ENCODE measurements at regions not wholly inside any gene's neighbourhood (a gene's known extent, or its start where the extent isn't known, plus 50 kb on each side); places are given as distances from the start of the nearest gene placed in this dataset.
"Not testable (repeated sequence)": the region's sequence is repeated elsewhere in the genome, so short reads cannot be mapped to it uniquely, and the experiment has no call there.

DNA sequence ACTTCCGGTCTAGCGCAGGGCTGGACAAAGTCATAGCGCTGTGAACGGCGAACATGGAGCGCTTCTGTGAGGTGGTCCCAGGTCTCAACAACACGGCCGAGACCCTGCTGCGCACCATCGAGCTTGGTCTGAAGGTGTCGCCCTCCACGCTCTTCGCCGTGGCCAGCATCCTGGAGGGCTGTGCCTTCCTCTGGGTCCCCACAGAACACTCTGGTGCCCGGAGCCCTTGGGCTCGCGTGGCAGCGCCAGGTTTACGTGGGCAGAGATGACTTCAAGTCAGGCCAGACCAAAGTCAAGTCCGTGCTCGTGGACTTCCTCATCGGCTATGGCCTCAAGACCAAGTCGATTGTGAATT lies 128.6 kb downstream of the ANAPC4 start:
- ATAC-seq (no peak), DNase-seq (ENCODE audit: low spot score) (no peak)
- no peaks in the 10 kb centered on the region for H3K27me3 Mint-ChIP-seq
- no peaks in the 10 kb centered on the region for H3K36me3 Mint-ChIP-seq
- no peaks in the 10 kb centered on the region for H3K4me1 Mint-ChIP-seq (ENCODE audit: low read depth in 2 of 2)
- H3K4me3 Mint-ChIP-seq, result no peak overlapping the region
- H3K9me3 Mint-ChIP-seq, result no peaks in the 10 kb centered on the region
- H3K27ac Mint-ChIP-seq, result no peak overlapping the region

DNA sequence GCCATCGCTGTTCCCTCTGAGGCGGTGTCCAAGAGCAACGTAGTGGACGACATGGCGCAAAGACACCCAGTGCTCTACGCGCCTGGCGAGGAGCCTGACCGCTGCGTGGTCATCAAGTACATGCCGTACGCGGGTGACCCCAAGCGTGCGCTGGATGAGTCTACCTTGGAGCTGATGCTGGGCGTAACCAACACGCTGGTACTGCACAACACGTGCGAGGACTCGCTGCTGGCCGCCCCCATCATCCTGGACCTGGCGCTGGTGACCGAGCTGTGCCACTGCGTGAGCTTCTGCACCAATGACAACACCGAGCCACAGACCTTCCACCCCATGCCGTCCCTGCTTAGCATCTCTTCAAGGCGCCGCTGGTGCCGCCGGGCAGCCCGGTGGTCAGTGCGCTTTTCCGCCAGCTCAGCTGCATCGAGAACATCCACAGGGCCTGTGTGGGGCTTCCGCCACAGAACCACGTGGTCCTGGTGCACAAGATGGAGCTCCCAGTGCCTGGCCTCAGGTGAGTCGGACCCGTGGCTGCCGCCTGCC lies 129.0 kb downstream of the ANAPC4 start:
- H3K4me3 Mint-ChIP-seq, result no peak overlapping the region
- H3K9me3 Mint-ChIP-seq, result no peaks in the 10 kb centered on the region
- no peaks in the 10 kb centered on the region for H3K27me3 Mint-ChIP-seq
- H3K36me3 Mint-ChIP-seq, result no peaks in the 10 kb centered on the region
- H3K27ac Mint-ChIP-seq, result no peak overlapping the region
- DNase-seq (ENCODE audit: low spot score) (no peak), ATAC-seq (peak in 1 of 2 donors; percentile 22)
- no peaks in the 10 kb centered on the region for H3K4me1 Mint-ChIP-seq (ENCODE audit: low read depth in 2 of 2)

DNA sequence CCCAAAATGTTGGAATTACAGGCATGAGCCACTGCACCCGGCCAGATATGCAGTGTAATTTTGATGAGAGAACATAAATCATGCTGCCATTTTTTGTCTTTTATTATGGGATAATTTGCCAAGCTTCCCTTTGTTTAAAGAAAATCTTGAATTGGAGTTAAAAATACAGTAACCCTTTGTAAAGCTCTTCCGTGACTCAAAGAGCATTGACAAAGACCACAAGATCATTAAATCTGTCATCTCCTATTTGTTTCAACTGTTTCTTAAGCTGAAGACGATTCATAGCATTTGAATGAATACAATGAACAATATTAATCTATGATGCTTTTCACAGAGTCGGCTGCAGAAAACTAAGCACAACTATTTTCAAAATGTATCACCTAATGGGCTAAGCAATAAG lies 132.6 kb downstream of the ANAPC4 start:
- ATAC-seq (no peak), DNase-seq (ENCODE audit: low spot score) (no peak)
- Mint-ChIP-seq H3K27ac (no peak overlapping the region), H3K4me1 (ENCODE audit: low read depth in 2 of 2) (no peaks in the 10 kb centered on the region), H3K9me3 (no peaks in the 10 kb centered on the region), H3K4me3 (no peak overlapping the region), H3K36me3 (no peaks in the 10 kb centered on the region), H3K27me3 (peaks cover 0 to 2% of the 10 kb centered on the region in 2 donors)

DNA sequence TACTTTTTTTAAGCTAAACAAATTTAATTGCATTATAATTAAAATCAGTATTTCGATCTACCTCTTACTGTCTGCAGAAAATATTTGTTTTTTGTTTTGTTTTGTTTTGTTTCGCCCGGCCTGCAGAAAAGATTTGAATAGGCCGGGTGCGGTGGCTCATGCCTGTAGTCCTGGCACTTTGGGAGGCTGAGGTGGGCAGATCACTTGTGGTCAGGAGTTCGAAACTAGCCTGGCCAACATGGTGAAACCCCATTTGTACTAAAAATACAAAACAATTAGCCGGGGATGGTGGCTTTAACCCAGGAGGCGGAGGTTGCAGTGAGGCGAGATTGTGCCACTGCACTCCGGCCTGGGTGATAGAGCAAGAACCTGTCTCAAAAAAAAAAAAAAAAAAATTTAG lies 134.8 kb downstream of the ANAPC4 start:
- H3K4me3 Mint-ChIP-seq; DNase-seq (ENCODE audit: low spot score); H3K36me3 Mint-ChIP-seq; H3K27ac Mint-ChIP-seq; ATAC-seq; H3K9me3 Mint-ChIP-seq; H3K27me3 Mint-ChIP-seq; H3K4me1 Mint-ChIP-seq (ENCODE audit: low read depth in 2 of 2): not testable (repeated sequence)

DNA sequence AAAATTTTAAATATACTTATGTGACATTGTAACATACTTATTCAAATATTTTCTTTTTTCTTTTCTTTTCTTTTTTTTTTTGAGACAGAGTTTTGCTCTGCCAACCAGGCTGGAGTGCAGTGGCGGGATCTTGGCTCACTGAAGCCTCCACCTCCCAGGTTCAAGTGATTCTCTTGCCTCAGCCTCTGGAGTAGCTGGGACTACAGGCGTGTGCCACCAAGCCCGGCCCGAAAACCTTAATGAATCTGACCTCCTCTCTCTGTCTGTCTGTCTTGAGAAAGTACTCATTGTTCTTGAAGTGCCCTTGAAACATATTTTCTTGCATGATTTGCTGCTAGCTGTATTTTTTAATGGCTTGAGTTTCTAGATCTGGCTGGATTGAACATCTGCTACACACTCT lies 136.8 kb downstream of the ANAPC4 start:
- ATAC-seq, result no peak
- Mint-ChIP-seq H3K4me1 (ENCODE audit: low read depth in 2 of 2) (no peaks in the 10 kb centered on the region), H3K27me3 (peaks cover 8 to 13% of the 10 kb centered on the region in 2 donors), H3K9me3 (no peaks in the 10 kb centered on the region), H3K4me3 (no peak overlapping the region), H3K36me3 (no peaks in the 10 kb centered on the region), H3K27ac (no peak overlapping the region)
- DNase-seq (ENCODE audit: low spot score), result no peak

DNA sequence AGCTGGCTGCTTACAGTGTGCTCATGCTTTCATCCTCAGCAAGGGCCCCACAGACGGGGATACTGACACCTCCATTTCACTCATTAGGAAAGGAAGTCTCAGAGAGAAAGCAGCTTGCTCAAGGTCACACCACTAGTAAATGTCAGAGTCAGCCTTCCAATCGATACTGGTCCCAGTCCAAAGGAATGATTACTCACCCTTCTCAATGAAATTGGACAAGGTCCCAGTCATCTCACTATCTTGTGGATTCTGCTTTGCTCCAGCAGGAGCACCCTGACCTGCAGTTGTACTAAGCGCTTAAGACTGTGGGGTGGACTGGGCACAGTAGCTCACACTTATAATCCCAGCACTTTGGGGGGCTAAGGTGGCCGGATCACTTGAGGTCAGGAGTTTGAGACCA lies 132.2 kb upstream of the SLC34A2 start:
- DNase-seq (ENCODE audit: low spot score) (no peak), ATAC-seq (no peak)
- Mint-ChIP-seq H3K9me3 (no peaks in the 10 kb centered on the region), H3K4me3 (no peak overlapping the region), H3K27me3 (peaks cover 3 to 10% of the 10 kb centered on the region in 2 donors), H3K4me1 (ENCODE audit: low read depth in 2 of 2) (no peaks in the 10 kb centered on the region), H3K36me3 (no peaks in the 10 kb centered on the region), H3K27ac (no peak overlapping the region)

DNA sequence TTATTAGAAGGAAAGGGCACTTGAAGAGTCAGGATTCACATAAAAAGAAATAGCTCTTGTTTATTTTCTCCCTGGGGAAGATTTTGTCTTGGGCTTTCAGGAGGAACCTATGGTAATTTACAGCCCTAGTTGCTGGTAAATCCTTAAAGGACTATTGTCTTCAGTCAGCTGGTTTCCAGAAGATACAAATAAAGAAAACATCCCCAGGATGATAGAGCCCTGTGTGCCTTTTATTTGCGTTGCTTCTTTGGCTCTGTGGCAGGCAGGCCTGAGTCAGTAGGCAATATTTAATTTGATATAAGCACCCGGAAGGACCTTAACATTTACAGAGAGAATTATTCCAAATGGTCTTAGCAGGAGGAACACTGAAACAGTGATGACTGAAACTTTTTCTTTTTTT lies 131.0 kb upstream of the SLC34A2 start:
- Mint-ChIP-seq H3K27ac (no peak overlapping the region), H3K4me3 (no peak overlapping the region), H3K27me3 (peaks cover 0 to 5% of the 10 kb centered on the region in 2 donors), H3K9me3 (no peaks in the 10 kb centered on the region), H3K4me1 (ENCODE audit: low read depth in 2 of 2) (no peaks in the 10 kb centered on the region), H3K36me3 (no peaks in the 10 kb centered on the region)
- no peak for DNase-seq (ENCODE audit: low spot score)
- ATAC-seq, result no peak

DNA sequence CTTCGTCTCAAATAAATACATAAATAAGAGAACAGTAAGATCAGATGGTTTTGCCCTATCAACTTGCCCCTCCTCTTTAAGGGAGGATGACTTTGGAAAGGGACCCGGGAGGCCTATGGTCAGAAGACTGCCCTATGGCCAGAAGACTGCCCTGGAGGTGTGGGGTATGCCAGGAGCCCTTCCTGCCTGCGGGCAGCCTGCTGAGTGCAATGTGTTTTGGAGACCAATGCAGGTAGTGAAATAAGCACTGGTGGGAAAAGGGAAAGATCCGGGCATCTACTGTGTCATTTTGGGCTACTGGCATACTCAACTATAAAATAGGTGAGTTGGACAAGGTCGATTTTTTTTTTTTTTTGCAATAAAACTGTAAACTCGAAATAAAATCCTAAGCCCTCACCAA lies 129.8 kb upstream of the SLC34A2 start:
- no peaks in the 10 kb centered on the region for H3K27me3 Mint-ChIP-seq
- no peaks in the 10 kb centered on the region for H3K9me3 Mint-ChIP-seq
- H3K36me3 Mint-ChIP-seq, result no peaks in the 10 kb centered on the region
- no peak overlapping the region for H3K27ac Mint-ChIP-seq
- ATAC-seq, result no peak
- DNase-seq (ENCODE audit: low spot score), result no peak
- no peak overlapping the region for H3K4me3 Mint-ChIP-seq
- no peaks in the 10 kb centered on the region for H3K4me1 Mint-ChIP-seq (ENCODE audit: low read depth in 2 of 2)

DNA sequence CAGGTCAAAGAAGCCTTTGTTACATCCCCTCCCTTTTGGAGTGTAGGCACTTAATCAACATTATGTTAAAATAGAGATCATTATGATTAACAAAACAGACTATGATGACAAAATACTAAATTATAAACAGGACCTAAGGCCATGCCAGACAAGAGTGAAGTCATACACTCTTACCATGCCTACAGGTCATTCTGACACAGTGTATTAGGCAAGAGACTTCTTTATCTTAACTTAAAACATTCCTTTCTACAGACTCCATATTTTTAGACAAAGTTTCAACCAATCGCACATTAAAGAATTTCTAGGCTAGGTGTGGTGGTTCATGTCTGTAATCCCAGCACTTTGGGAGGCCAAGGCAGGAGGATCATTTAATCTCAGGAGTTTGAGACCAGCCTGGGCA lies 128.6 kb upstream of the SLC34A2 start:
- Mint-ChIP-seq H3K27me3 (peaks cover 0 to 3% of the 10 kb centered on the region in 2 donors), H3K9me3 (no peaks in the 10 kb centered on the region), H3K36me3 (no peaks in the 10 kb centered on the region), H3K4me3 (no peak overlapping the region), H3K27ac (no peak overlapping the region), H3K4me1 (ENCODE audit: low read depth in 2 of 2) (no peaks in the 10 kb centered on the region)
- DNase-seq (ENCODE audit: low spot score) (no peak), ATAC-seq (no peak)

DNA sequence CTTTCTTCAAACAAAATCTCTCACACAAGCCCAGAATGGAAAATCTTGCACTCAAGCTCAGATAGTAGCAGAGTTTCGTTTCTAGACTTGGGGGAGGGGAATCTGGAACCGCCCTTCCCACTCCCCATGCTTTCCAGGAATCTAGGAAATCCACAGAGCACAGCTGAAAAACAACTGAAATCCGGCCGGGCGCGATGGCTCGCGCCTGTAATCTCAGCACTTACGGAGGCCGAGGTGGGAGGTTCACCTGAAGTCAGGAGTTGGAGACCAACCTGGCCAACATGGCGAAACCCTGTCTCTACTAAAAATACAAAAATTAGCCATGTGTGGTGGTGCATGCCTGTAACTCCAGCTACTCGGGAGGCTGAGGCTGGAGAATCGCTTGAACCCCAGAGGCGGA lies 127.3 kb upstream of the SLC34A2 start:
- no peak for DNase-seq (ENCODE audit: low spot score)
- Mint-ChIP-seq H3K4me3 (no peak overlapping the region), H3K27ac (no peak overlapping the region), H3K27me3 (peaks cover 0 to 6% of the 10 kb centered on the region in 2 donors), H3K9me3 (no peaks in the 10 kb centered on the region), H3K4me1 (ENCODE audit: low read depth in 2 of 2) (no peaks in the 10 kb centered on the region), H3K36me3 (no peaks in the 10 kb centered on the region)
- no peak for ATAC-seq

DNA sequence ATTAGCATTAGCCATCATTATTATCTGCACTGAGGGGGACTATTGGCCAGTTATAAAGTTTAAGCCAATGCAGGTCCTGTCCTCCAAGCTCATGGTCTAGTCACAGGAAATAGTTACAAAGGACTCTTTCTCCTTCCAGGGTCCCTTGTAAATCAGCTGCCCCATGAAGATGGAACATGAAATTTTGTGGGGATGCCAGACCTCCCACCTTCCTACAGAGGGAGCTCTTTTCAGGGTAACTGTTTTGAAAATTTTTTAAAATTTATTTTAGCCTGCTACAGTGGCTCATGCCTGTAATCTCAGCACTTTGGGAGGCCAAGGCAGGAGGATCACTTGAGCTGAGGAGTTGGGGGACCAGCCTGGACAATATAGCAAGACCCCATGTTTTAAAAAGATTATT lies 124.4 kb upstream of the SLC34A2 start:
- H3K4me1 Mint-ChIP-seq (ENCODE audit: low read depth in 2 of 2), result no peaks in the 10 kb centered on the region
- DNase-seq (ENCODE audit: low spot score), result no peak
- peaks cover 0 to 8% of the 10 kb centered on the region in 2 donors for H3K27me3 Mint-ChIP-seq
- no peaks in the 10 kb centered on the region for H3K9me3 Mint-ChIP-seq
- no peaks in the 10 kb centered on the region for H3K36me3 Mint-ChIP-seq
- no peak overlapping the region for H3K4me3 Mint-ChIP-seq
- no peak for ATAC-seq
- no peak overlapping the region for H3K27ac Mint-ChIP-seq

DNA sequence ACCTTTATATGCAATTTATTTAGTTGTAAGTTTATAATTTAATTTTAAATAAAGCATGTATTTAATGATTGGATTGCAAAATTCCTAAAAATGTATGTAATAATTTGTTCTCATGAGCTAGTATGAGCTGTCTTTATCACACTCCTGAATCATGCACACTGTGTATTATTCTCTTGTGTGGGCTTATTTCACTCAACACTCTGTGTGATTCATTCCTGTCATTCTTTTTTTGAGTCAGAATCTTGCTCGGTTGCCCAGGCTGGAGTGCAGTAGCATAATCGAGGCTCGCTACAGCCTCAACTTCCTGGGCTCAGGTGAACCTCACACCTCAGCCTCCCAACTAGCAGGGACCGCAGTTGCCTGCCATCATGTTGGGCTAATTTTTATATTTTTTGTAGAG lies 123.1 kb upstream of the SLC34A2 start:
- Mint-ChIP-seq H3K4me3 (no peak overlapping the region), H3K4me1 (ENCODE audit: low read depth in 2 of 2) (no peaks in the 10 kb centered on the region), H3K27me3 (peaks cover 0 to 8% of the 10 kb centered on the region in 2 donors), H3K27ac (no peak overlapping the region), H3K36me3 (no peaks in the 10 kb centered on the region), H3K9me3 (no peaks in the 10 kb centered on the region)
- ATAC-seq, result peak in 1 of 2 donors; percentile 79
- no peak for DNase-seq (ENCODE audit: low spot score)

DNA sequence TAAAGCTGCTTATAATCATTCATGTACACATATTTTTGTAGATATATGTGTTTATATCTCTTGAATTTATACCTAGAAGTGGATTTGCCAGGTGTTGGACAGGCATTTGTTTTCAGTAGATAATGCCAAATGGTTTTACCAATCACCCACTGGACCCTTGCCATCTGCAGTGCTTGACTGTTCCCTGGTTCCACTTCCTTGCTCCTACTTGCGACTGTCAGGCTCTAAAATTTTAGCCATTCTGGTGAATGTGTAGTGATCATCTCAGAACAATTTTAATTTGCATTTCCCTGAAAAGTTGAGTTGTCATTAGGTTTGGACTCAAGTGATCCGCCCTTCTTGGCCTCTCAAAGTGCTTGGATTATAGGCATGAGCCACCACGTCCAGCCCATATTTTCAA lies 122.4 kb upstream of the SLC34A2 start:
- DNase-seq (ENCODE audit: low spot score) (no peak), ATAC-seq (no peak)
- Mint-ChIP-seq H3K27ac (no peak overlapping the region), H3K4me3 (no peak overlapping the region), H3K27me3 (peaks cover 0 to 8% of the 10 kb centered on the region in 2 donors), H3K9me3 (no peaks in the 10 kb centered on the region), H3K36me3 (no peaks in the 10 kb centered on the region), H3K4me1 (ENCODE audit: low read depth in 2 of 2) (no peaks in the 10 kb centered on the region)

DNA sequence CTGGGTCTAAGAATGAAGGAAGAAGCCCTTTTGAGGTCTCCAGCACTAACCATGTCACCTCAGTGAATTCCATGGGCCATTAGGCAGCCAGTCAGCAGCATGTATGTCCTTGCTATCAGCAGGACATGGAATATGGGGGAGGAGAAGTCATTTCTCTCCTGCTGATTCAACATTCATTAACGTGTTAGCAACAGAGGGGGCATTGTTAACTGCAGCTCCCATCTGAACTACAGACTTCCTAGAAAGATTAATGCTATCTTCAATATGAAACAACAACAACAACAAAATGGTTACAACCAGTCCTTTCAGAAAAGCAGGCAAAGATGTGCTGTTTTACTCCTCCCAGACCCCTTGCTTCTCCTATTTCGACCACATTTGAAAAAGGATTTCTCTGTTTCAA lies 120.4 kb upstream of the SLC34A2 start:
- H3K4me3 Mint-ChIP-seq, result no peak overlapping the region
- H3K27me3 Mint-ChIP-seq, result peaks cover 0 to 8% of the 10 kb centered on the region in 2 donors
- H3K27ac Mint-ChIP-seq, result no peak overlapping the region
- no peaks in the 10 kb centered on the region for H3K36me3 Mint-ChIP-seq
- DNase-seq (ENCODE audit: low spot score) (no peak), ATAC-seq (no peak)
- no peaks in the 10 kb centered on the region for H3K9me3 Mint-ChIP-seq
- no peaks in the 10 kb centered on the region for H3K4me1 Mint-ChIP-seq (ENCODE audit: low read depth in 2 of 2)

DNA sequence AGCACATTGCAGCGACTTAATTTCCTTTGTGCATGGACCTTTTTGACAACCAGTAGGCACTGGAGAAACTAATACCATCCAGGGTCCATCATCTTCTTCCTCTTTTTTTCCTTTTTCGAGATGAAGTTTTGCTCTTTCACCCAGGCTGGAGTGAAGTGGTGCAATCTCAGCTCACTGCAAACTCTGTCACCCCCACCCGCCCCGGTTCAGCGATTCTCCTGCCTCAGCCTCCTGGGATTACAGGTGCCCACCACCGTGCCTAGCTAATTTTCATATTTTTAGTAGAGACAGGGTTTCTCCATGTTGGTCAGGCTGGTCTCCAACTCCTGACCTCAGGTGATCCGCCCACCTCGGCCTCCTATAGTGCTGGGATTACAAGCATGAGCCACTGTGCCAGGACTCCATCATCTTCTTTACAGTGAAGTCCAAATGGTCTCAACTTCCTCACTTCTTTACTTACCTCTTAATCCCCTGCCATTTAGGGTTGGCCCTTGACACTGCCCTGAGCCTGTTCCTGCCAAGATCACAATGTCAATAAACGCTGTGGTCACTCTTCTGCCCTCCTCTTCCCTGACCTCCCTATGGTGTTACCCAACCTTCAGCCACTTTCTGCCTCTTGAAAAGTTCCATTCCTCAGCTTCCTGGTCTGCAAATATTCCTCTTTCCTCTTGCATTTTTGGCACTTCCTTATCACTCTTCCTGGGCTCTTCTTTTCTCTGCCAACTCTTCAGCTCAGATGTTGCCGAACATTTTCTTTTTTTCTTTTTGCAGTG lies 119.8 kb upstream of the SLC34A2 start:
- ATAC-seq (no peak), DNase-seq (ENCODE audit: low spot score) (no peak)
- Mint-ChIP-seq H3K36me3 (no peaks in the 10 kb centered on the region), H3K27me3 (peaks cover 0 to 8% of the 10 kb centered on the region in 2 donors), H3K9me3 (no peaks in the 10 kb centered on the region), H3K27ac (no peak overlapping the region), H3K4me3 (no peak overlapping the region), H3K4me1 (ENCODE audit: low read depth in 2 of 2) (no peaks in the 10 kb centered on the region)
